GM12892 (cell line): ENCODE measurements at regions not wholly inside any gene's neighbourhood (a gene's known extent, or its start where the extent isn't known, plus 50 kb on each side); places are given as distances from the start of the nearest gene placed in this dataset.

ENCODE experiments used
- POLR2A ChIP-seq: IDR thresholded peaks from 2 replicates; pipeline ENCODE4 v1.6.1; 2011; ENCODE audit warnings: low read depth, low read length, control low read depth
- POLR2AphosphoS5 ChIP-seq: IDR thresholded peaks from 2 replicates; pipeline ENCODE4 v1.6.1; 2011; ENCODE audit warnings: low read depth, low read length, control low read depth
- TAF1 ChIP-seq: IDR thresholded peaks from 2 replicates; pipeline ENCODE4 v1.6.1; 2011; ENCODE audit warnings: low read depth, mild to moderate bottlenecking, control low read depth, low read length, borderline replicate concordance

- TF ChIP-seq POLR2A (no peak), POLR2AphosphoS5 (no peak), TAF1 (no peak)
Observed at GRCh38 chr2:157174321-157174720, 83.2 kb upstream of the GALNT5 start.
